ENCODE measurements at regions not wholly inside any gene's neighbourhood (a gene's known extent, or its start where the extent isn't known, plus 50 kb on each side); places are given as distances from the start of the nearest gene placed in this dataset.

GRCh38 chr4:13829457-13829856 is 201.9 kb upstream of the BOD1L1 start:
- Histone ChIP-seq H3K4me3 (ENCODE audit: low read depth, low read length) (no peak overlapping the region), H3K27me3 (no peaks in the 10 kb centered on the region), H3K36me3 (no peaks in the 10 kb centered on the region), H3K9me3 (no peaks in the 10 kb centered on the region; the same call in 1 of the 2 replicates), H3K4me1 (no peaks in the 10 kb centered on the region)
- no peak for TF ChIP-seq CTCF (IDR thresholded peaks at IDR 0.05; ENCODE audit: low read depth, low read length)
- DNase-seq, result no peak

GRCh38 chr4:13830449-13830848 is 202.9 kb upstream of the BOD1L1 start:
- DNase-seq, result no peak

GRCh38 chr4:13833171-13833804 is 205.8 kb upstream of the BOD1L1 start:
- Histone ChIP-seq H3K9me3 (no peaks in the 10 kb centered on the region; the same call in 1 of the 2 replicates), H3K4me1 (no peaks in the 10 kb centered on the region), H3K4me3 (ENCODE audit: low read depth, low read length) (no peak overlapping the region), H3K27me3 (no peaks in the 10 kb centered on the region), H3K36me3 (no peaks in the 10 kb centered on the region)
- no peak for DNase-seq
- TF ChIP-seq CTCF (IDR thresholded peaks at IDR 0.05; ENCODE audit: low read depth, low read length), result no peak

More at GRCh38 chr4:13830449-13830848, 202.9 kb upstream of the BOD1L1 start:
- H3K27me3 ChIP-seq, result no peaks in the 10 kb centered on the region
- no peak overlapping the region for H3K4me3 ChIP-seq (ENCODE audit: low read depth, low read length)
- no peak for TF ChIP-seq CTCF (IDR thresholded peaks at IDR 0.05; ENCODE audit: low read depth, low read length)
- no peaks in the 10 kb centered on the region; the same call in 1 of the 2 replicates for H3K9me3 ChIP-seq
- no peaks in the 10 kb centered on the region for H3K4me1 ChIP-seq
- no peaks in the 10 kb centered on the region for H3K36me3 ChIP-seq

GRCh38 chr4:13836946-13837912 is 209.7 kb upstream of the BOD1L1 start:
- Histone ChIP-seq H3K36me3 (no peaks in the 10 kb centered on the region), H3K4me3 (ENCODE audit: low read depth, low read length) (no peak overlapping the region), H3K27me3 (no peaks in the 10 kb centered on the region), H3K4me1 (no peaks in the 10 kb centered on the region), H3K9me3 (no peaks in the 10 kb centered on the region)
- no peak for DNase-seq
- no peak for TF ChIP-seq CTCF (IDR thresholded peaks at IDR 0.05; ENCODE audit: low read depth, low read length)

- H3K27me3 ChIP-seq, result no peaks in the 10 kb centered on the region
- DNase-seq, result no peak
- H3K4me3 ChIP-seq (ENCODE audit: low read depth, low read length), result no peak overlapping the region
- H3K9me3 ChIP-seq, result no peaks in the 10 kb centered on the region; the same call in 1 of the 2 replicates
- no peaks in the 10 kb centered on the region for H3K4me1 ChIP-seq
- H3K36me3 ChIP-seq, result no peaks in the 10 kb centered on the region
- no peak for TF ChIP-seq CTCF (IDR thresholded peaks at IDR 0.05; ENCODE audit: low read depth, low read length)
These were observed 213.1 kb upstream of the BOD1L1 start for GRCh38 chr4:13840502-13841190.

All from BE2C (cell line).